ENCODE measurements at regions not wholly inside any gene's neighbourhood (a gene's known extent, or its start where the extent isn't known, plus 50 kb on each side); places are given as distances from the start of the nearest gene placed in this dataset.

DNA sequence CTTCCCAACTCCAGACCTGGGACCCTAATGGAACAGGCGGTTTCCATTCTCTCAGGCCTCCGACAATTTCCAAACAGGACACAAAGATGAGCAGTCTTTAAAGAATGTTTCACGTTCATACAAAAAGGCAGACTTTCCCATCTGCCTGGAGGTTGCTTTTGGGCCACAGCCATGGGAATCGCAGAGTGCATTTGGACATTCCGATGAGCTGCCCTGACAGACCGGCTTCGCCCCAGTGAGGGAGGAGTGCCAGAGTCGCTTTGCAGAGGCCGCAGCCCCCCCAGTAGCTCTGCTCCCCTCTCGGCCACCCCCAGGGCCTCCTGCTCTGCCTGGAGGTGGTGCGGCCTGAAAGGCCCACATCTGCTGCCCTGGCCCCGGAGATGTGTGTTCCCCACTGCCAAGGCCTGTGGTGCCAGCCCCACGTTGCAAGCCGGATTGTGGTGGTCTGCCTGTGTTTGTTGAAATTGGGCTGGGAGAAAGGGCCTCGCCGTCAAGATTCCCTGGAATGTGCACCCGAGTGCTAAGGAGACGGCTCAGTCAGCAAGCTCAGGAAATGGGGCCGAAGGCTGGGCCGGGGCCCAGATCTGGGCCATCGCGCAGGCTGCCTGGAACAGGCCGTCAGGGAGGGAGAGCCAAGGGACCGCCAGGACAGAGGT lies 89.8 kb downstream of the C16orf95 start:
- H3K27me3 ChIP-seq (ENCODE audit: control insufficient read depth, insufficient read depth, low read length), result no peaks in the 10 kb centered on the region
- intact Hi-C loops (cut with DNase I), result no loop called here
- no peak overlapping the region for H3K4me3 ChIP-seq (ENCODE audit: low read length in 3 of 3)
- H3K9ac ChIP-seq (ENCODE audit: low read length in 3 of 3), result no peak overlapping the region
- no peaks in the 10 kb centered on the region for H3K36me3 ChIP-seq (ENCODE audit: control insufficient read depth in 2 of 3, insufficient read depth in 3 of 3, low read length in 3 of 3)
- DNase-seq, result peak in 1 of 5 donors; percentile 65
- peaks cover 0 to 7% (median 0%) of the 10 kb centered on the region in 3 donors for H3K9me3 ChIP-seq (ENCODE audit: control insufficient read depth in 2 of 3, insufficient read depth in 1 of 3, low read length in 3 of 3)
- H3K27ac ChIP-seq (ENCODE audit: low read depth in 2 of 2, low read length in 2 of 2), result peak overlapping the region in 1 of 2 donors; percentile 76
- no peak for FAIRE-seq
- TF ChIP-seq, protein P1, sequence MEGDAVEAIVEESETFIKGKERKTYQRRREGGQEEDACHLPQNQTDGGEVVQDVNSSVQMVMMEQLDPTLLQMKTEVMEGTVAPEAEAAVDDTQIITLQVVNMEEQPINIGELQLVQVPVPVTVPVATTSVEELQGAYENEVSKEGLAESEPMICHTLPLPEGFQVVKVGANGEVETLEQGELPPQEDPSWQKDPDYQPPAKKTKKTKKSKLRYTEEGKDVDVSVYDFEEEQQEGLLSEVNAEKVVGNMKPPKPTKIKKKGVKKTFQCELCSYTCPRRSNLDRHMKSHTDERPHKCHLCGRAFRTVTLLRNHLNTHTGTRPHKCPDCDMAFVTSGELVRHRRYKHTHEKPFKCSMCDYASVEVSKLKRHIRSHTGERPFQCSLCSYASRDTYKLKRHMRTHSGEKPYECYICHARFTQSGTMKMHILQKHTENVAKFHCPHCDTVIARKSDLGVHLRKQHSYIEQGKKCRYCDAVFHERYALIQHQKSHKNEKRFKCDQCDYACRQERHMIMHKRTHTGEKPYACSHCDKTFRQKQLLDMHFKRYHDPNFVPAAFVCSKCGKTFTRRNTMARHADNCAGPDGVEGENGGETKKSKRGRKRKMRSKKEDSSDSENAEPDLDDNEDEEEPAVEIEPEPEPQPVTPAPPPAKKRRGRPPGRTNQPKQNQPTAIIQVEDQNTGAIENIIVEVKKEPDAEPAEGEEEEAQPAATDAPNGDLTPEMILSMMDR (IDR thresholded peaks at IDR 0.05; ENCODE audit: borderline replicate concordance, extremely low read depth, insufficient read depth), result no peak
- no peaks in the 10 kb centered on the region for H3K4me1 ChIP-seq (ENCODE audit: control insufficient read depth in 2 of 3, insufficient read depth in 2 of 3, low read depth in 1 of 3, low read length in 3 of 3)

DNA sequence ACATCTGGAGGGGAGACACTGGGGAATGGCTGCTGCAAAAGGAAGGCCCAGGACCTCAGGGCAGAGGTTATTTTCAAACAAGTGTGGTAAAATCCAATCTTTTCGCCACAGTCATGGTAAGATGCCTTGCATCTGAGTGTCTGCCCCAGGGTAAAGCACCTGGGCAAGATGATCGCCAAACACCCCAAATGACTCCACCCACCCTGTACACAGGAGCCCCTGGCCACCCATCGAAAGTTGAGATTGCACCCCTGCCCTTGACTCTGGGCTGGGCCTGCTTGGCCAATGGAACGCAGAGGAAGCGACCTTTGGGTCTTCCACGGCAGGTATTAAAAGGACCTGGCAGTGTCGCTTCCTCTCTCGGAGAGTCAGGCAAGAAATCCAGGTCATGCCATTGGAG lies 88.8 kb downstream of the C16orf95 start:
- Histone ChIP-seq H3K9me3 (ENCODE audit: control insufficient read depth in 2 of 3, insufficient read depth in 1 of 3, low read length in 3 of 3) (peaks cover 0 to 10% (median 0%) of the 10 kb centered on the region in 3 donors), H3K36me3 (ENCODE audit: control insufficient read depth in 2 of 3, insufficient read depth in 3 of 3, low read length in 3 of 3) (no peaks in the 10 kb centered on the region), H3K4me3 (ENCODE audit: low read length in 3 of 3) (no peak overlapping the region), H3K4me1 (ENCODE audit: control insufficient read depth in 2 of 3, insufficient read depth in 2 of 3, low read depth in 1 of 3, low read length in 3 of 3) (no peaks in the 10 kb centered on the region), H3K9ac (ENCODE audit: low read length in 3 of 3) (no peak overlapping the region), H3K27ac (ENCODE audit: low read depth in 2 of 2, low read length in 2 of 2) (no peak overlapping the region), H3K27me3 (ENCODE audit: control insufficient read depth, insufficient read depth, low read length) (no peaks in the 10 kb centered on the region)
- no peak for FAIRE-seq
- intact Hi-C loops (cut with DNase I), result no loop called here
- DNase-seq, result no peak
- TF ChIP-seq, protein P1 (IDR thresholded peaks at IDR 0.05; ENCODE audit: borderline replicate concordance, extremely low read depth, insufficient read depth), result no peak

DNA sequence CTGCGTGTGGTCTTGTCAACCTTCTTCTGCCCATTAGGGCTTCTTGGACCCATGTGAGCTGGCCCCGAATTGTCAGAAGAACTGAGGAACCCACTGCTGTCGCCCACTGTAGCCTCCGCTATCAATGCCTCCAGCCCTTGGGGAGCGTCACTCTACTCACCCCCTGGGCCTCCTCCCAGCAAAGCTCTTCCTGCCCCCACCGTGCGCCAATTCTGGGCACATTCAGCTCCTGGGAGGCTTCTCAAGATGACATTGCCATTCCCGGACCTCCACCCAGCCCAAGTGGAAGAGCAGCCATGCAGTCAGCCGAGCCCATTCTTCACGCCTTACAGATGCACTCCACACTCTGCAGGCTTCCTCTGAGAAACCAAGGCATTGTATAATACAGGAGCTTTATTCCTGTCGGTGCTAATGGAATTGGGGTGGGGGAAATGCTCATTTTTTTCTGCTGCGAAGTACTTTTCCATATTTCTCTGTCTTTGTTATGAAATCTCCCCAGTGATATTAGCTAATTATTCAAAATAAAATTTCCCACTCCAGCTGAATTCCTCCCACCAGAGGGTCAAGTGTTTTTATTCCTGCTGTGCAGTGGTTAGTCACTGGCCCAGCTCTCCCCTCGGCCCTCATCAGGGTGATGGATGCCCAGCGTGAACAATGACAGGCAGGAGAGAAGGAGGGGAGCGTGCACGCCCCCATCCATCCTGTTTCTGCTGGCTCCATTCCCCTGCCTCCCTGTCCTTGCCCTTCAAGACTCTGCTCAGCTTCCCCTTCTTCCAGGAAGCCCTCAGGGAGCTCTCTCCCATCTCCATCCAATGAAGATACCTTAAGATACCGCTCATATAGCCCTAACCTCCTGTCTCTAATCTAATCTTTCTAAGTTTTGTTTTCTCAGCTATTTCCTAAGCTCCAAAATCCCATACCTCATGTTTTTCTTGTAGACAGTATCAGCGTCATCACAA lies 87.7 kb downstream of the C16orf95 start:
- Histone ChIP-seq H3K4me1 (ENCODE audit: control insufficient read depth in 2 of 3, insufficient read depth in 2 of 3, low read depth in 1 of 3, low read length in 3 of 3) (no peaks in the 10 kb centered on the region), H3K27ac (ENCODE audit: low read depth in 2 of 2, low read length in 2 of 2) (no peak overlapping the region), H3K36me3 (ENCODE audit: control insufficient read depth in 2 of 3, insufficient read depth in 3 of 3, low read length in 3 of 3) (no peaks in the 10 kb centered on the region), H3K4me3 (ENCODE audit: low read length in 3 of 3) (no peak overlapping the region), H3K9me3 (ENCODE audit: control insufficient read depth in 2 of 3, insufficient read depth in 1 of 3, low read length in 3 of 3) (peaks cover 0 to 10% (median 0%) of the 10 kb centered on the region in 3 donors), H3K27me3 (ENCODE audit: control insufficient read depth, insufficient read depth, low read length) (no peaks in the 10 kb centered on the region), H3K9ac (ENCODE audit: low read length in 3 of 3) (no peak overlapping the region)
- TF ChIP-seq, protein P1 (IDR thresholded peaks at IDR 0.05; ENCODE audit: borderline replicate concordance, extremely low read depth, insufficient read depth), result no peak
- intact Hi-C loops (cut with DNase I), result no loop called here
- FAIRE-seq (no peak), DNase-seq (no peak)

All from kidney (tissue), 13 donors.